SU-DHL-6 (cell line): ENCODE measurements at regions not wholly inside any gene's neighbourhood (a gene's known extent, or its start where the extent isn't known, plus 50 kb on each side); places are given as distances from the start of the nearest gene placed in this dataset.

Experiments used
- EZH2phosphoT487 ChIP-seq: fragments of 200-600 bp; sonication (generic), shearing (Covaris generic); conservative IDR thresholded peaks from 2 replicates; pipeline ENCODE4 v1.6.1; 2018; ENCODE audit warnings: mild to moderate bottlenecking, antibody characterized with exemption, low read length, moderate library complexity, mixed read lengths
- TF ChIP-seq, protein P1 (sequence below): fragments of 200-600 bp; sonication (generic); IDR thresholded peaks from one replicate; pipeline ENCODE4 v1.5.1; 2017; ENCODE audit warnings: antibody characterized with exemption, mild to moderate bottlenecking, low read length, moderate library complexity; ENCODE audit not compliant: insufficient read depth, poor library complexity, severe bottlenecking

DNA sequence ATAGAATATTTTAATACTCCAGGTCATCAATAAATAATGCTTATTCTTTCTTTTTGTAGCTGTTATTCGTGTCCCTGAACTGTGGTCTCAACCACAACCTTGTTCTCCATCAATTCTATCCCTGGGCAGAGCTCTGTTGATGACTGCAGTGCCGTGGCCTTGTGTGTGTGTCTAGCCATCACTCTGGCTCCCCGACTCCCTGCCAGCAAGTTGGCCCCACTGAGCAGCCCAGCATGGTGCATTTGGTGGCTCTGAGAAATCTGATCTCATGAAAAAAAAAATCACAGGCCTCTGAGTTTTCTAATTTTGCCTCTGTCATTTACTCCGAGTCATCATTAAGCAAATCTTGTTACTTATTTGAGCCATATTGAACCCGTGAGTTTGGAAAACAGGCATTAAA is 164.7 kb downstream of the GOLGA6L6 start:
- TF ChIP-seq, protein P1, sequence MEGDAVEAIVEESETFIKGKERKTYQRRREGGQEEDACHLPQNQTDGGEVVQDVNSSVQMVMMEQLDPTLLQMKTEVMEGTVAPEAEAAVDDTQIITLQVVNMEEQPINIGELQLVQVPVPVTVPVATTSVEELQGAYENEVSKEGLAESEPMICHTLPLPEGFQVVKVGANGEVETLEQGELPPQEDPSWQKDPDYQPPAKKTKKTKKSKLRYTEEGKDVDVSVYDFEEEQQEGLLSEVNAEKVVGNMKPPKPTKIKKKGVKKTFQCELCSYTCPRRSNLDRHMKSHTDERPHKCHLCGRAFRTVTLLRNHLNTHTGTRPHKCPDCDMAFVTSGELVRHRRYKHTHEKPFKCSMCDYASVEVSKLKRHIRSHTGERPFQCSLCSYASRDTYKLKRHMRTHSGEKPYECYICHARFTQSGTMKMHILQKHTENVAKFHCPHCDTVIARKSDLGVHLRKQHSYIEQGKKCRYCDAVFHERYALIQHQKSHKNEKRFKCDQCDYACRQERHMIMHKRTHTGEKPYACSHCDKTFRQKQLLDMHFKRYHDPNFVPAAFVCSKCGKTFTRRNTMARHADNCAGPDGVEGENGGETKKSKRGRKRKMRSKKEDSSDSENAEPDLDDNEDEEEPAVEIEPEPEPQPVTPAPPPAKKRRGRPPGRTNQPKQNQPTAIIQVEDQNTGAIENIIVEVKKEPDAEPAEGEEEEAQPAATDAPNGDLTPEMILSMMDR = no peak
- TF ChIP-seq EZH2phosphoT487 = no peak
